D721Med (cell line): ENCODE measurements at regions not wholly inside any gene's neighbourhood (a gene's known extent, or its start where the extent isn't known, plus 50 kb on each side); places are given as distances from the start of the nearest gene placed in this dataset.

ENCODE experiments used
- DNase-seq: peaks from one replicate; pipeline ENCODE4 v3.0.0; 2011; ENCODE audit warnings: low spot score; ENCODE audit not compliant: insufficient read length
- FAIRE-seq: peaks from 2 replicates; lab custom pipeline; 2011; peaks lifted over from hg19 to GRCh38; lab: Jason Lieb, UNC
- TF ChIP-seq, protein P1 (sequence below): IDR thresholded peaks from 2 replicates; pipeline ENCODE4 v1.5.1; 2012; ENCODE audit warnings: mild to moderate bottlenecking, control low read depth; ENCODE audit not compliant: insufficient read depth; ENCODE audit errors: missing control alignments

GRCh38 chr4:114193624-114194399 lies 214.4 kb upstream of the ARSJ start:
- DNase-seq, result no peak
- TF ChIP-seq, protein P1, sequence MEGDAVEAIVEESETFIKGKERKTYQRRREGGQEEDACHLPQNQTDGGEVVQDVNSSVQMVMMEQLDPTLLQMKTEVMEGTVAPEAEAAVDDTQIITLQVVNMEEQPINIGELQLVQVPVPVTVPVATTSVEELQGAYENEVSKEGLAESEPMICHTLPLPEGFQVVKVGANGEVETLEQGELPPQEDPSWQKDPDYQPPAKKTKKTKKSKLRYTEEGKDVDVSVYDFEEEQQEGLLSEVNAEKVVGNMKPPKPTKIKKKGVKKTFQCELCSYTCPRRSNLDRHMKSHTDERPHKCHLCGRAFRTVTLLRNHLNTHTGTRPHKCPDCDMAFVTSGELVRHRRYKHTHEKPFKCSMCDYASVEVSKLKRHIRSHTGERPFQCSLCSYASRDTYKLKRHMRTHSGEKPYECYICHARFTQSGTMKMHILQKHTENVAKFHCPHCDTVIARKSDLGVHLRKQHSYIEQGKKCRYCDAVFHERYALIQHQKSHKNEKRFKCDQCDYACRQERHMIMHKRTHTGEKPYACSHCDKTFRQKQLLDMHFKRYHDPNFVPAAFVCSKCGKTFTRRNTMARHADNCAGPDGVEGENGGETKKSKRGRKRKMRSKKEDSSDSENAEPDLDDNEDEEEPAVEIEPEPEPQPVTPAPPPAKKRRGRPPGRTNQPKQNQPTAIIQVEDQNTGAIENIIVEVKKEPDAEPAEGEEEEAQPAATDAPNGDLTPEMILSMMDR, result no peak
- FAIRE-seq, result no peak

- TF ChIP-seq, protein P1, result no peak
- DNase-seq (no peak), FAIRE-seq (no peak)
Observed at GRCh38 chr4:114196606-114197005, 217.2 kb upstream of the ARSJ start.

GRCh38 chr4:114200026-114200425 lies 220.6 kb upstream of the ARSJ start:
- FAIRE-seq (no peak), DNase-seq (no peak)
- TF ChIP-seq, protein P1, result no peak

DNA sequence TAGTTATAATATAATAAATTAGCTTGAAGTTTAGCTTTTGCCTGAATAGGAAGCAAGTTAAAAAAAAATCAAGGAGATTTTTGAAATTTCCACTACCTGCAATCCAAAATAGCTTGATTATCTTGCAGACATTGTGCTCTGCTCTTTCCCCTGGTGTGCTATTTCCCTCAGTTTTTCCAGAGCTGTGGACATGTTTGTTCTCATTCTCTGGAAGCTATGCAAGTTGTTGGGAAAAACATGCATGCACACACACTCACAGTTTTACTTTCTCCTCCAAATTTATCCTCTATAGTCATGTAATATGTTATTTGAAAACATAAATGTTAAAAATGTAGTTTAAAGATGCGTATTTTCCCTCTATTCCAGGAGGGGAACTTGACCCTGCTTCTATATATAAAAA lies 225.8 kb upstream of the ARSJ start:
- TF ChIP-seq, protein P1, result no peak
- no peak for DNase-seq
- FAIRE-seq, result no peak

DNA sequence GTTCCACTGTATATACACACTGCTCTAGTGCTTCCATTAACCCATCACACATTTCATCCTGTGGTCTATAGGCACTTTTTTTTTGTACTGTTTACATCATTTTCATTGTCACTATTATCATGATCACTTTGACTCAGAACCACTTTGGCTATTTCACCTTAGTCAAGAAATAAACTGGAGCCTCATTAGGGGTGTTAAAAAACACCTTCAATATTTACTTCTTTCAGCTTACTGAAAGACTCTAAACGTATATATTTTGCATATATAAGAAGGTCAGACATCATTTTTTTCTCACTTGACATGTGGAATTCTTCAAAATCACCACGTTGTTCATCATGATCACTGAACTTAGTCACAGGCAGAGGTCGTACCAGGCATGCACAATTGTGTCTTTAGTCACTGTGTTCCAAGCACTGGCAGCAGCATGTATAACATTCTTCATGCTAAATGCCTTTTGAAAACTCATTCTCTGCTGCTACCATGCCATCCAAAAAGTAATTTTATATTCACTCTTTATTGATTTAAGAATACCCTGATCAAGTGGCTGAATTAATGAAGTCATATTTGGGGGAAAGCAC lies 229.2 kb upstream of the ARSJ start:
- TF ChIP-seq, protein P1, result no peak
- DNase-seq, result no peak
- FAIRE-seq, result no peak

DNA sequence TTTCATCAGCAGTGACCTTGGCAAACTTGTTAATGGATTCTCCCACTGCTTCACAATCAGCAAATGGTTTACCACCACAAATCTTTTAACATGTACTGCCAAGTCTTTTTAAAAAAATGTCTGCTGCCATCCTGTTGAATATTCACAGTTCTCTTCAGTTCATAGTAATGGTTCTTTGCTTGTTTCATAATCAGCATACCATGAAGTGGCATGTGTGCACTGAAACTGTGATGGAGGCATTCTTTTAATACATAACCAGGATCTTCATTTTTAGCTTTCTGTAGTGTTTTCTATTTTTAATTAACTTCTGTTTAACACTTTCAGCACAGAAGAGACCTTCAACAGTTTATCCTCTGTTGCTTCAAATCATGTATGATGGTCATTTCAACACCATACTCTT lies 230.1 kb upstream of the ARSJ start:
- TF ChIP-seq, protein P1, result no peak
- FAIRE-seq, result no peak

DNA sequence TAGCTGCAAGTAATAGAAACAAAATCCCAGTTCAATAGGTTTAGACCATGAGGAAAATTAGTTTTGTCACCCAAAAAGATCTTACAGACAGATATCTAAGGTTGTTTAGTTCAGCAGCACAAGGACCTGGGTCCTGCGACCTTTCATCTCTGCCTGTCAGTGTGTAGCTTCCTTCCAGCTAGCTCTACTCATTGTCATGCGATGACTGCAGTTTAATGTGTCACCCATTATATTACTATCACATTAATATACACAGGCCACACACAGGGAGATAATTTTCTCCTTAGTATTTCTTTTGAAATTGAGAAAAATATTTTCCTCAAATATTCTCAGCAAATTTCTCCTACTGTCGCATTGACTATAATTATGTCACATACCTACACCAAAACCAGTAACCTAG lies 232.1 kb upstream of the ARSJ start:
- DNase-seq, result no peak
- TF ChIP-seq, protein P1, result no peak
- no peak for FAIRE-seq

More for the DNA sequence above, 230.1 kb upstream of the ARSJ start:
- no peak for DNase-seq
